DOHH2 (cell line): ENCODE measurements at regions not wholly inside any gene's neighbourhood (a gene's known extent, or its start where the extent isn't known, plus 50 kb on each side); places are given as distances from the start of the nearest gene placed in this dataset.

ENCODE experiments used
- H3F3A ChIP-seq: fragments of 200-600 bp; sonication (generic), shearing (Covaris generic); 2 replicates; pipeline ENCODE4 v1.6.0; 2016; ENCODE audit warnings: antibody characterized with exemption, mild to moderate bottlenecking; ENCODE audit not compliant: control insufficient read depth, insufficient read depth
- H3K27ac ChIP-seq: fragments of 200-600 bp; sonication (generic); 2 replicates; pipeline ENCODE4 v1.5.1; 2014; ENCODE audit warnings: low read depth, mild to moderate bottlenecking, low read length, moderate library complexity
- H3K27me3 ChIP-seq: fragments of 200-600 bp; sonication (generic); 2 replicates; pipeline ENCODE4 v1.6.1; 2014; ENCODE audit warnings: mild to moderate bottlenecking, low read length, mixed read lengths; ENCODE audit not compliant: control insufficient read depth
- H3K36me3 ChIP-seq: fragments of 200-600 bp; sonication (generic); 2 replicates; pipeline ENCODE4 v1.6.1; 2014; ENCODE audit warnings: mild to moderate bottlenecking, low read length, moderate library complexity, mixed read lengths; ENCODE audit not compliant: control insufficient read depth
- H3K4me1 ChIP-seq: fragments of 200-600 bp; sonication (generic); 2 replicates; pipeline ENCODE4 v1.6.1; 2014; ENCODE audit warnings: mild to moderate bottlenecking, low read length, mixed read lengths; ENCODE audit not compliant: control insufficient read depth
- H3K4me2 ChIP-seq: fragments of 200-600 bp; sonication (generic); 2 replicates; pipeline ENCODE4 v1.6.0; 2014; ENCODE audit warnings: mild to moderate bottlenecking, low read length, moderate library complexity
- H3K4me3 ChIP-seq: fragments of 200-600 bp; sonication (generic); 2 replicates; pipeline ENCODE4 v1.5.1; 2014; ENCODE audit warnings: mild to moderate bottlenecking, low read length, mixed read lengths
- H3K79me2 ChIP-seq: fragments of 200-600 bp; sonication (generic); 2 replicates; pipeline ENCODE4 v1.6.1; 2014; ENCODE audit warnings: mild to moderate bottlenecking, low read length, mixed read lengths; ENCODE audit not compliant: control insufficient read depth
- H3K9me2 ChIP-seq: fragments of 200-600 bp; sonication (generic); replicated peaks from 2 replicates; pipeline ENCODE4 v1.6.1; 2014; ENCODE audit warnings: mild to moderate bottlenecking, low read length, mixed read lengths; ENCODE audit not compliant: control insufficient read depth
- H3K9me3 ChIP-seq: fragments of 200-600 bp; sonication (generic); 2 replicates; pipeline ENCODE4 v1.6.1; 2014; ENCODE audit warnings: antibody characterized with exemption, low read length, mixed read lengths; ENCODE audit not compliant: control insufficient read depth, insufficient read depth
- H4K20me1 ChIP-seq: fragments of 200-600 bp; sonication (generic); 2 replicates; pipeline ENCODE4 v1.6.0; 2014; ENCODE audit warnings: low read depth, mild to moderate bottlenecking, antibody characterized with exemption, low read length, moderate library complexity; ENCODE audit not compliant: control insufficient read depth, insufficient read depth
- EZH2phosphoT487 ChIP-seq: fragments of 200-600 bp; sonication (generic); IDR thresholded peaks from 2 replicates; pipeline ENCODE4 v1.6.1; 2017; ENCODE audit warnings: borderline replicate concordance, mild to moderate bottlenecking, antibody characterized with exemption, low read length, moderate library complexity, mixed read lengths
- TF ChIP-seq, protein P1 (sequence below): fragments of 200-600 bp; sonication (generic); IDR thresholded peaks from one replicate; pipeline ENCODE4 v1.5.1; 2014; ENCODE audit warnings: antibody characterized with exemption, mild to moderate bottlenecking, low read depth, low read length; ENCODE audit not compliant: poor library complexity, severe bottlenecking

- Histone ChIP-seq H3K9me3 (no peaks in the 10 kb centered on the region), H3K4me2 (no peak overlapping the region), H3K27me3 (no peaks in the 10 kb centered on the region), H3K4me3 (no peak overlapping the region), H4K20me1 (no peaks in the 10 kb centered on the region), H3K4me1 (no peaks in the 10 kb centered on the region), H3F3A (no peaks in the 10 kb centered on the region), H3K79me2 (no peaks in the 10 kb centered on the region), H3K9me2 (no peaks in the 10 kb centered on the region), H3K27ac (no peak overlapping the region), H3K36me3 (no peaks in the 10 kb centered on the region)
- TF ChIP-seq EZH2phosphoT487: no peak
- TF ChIP-seq, protein P1, sequence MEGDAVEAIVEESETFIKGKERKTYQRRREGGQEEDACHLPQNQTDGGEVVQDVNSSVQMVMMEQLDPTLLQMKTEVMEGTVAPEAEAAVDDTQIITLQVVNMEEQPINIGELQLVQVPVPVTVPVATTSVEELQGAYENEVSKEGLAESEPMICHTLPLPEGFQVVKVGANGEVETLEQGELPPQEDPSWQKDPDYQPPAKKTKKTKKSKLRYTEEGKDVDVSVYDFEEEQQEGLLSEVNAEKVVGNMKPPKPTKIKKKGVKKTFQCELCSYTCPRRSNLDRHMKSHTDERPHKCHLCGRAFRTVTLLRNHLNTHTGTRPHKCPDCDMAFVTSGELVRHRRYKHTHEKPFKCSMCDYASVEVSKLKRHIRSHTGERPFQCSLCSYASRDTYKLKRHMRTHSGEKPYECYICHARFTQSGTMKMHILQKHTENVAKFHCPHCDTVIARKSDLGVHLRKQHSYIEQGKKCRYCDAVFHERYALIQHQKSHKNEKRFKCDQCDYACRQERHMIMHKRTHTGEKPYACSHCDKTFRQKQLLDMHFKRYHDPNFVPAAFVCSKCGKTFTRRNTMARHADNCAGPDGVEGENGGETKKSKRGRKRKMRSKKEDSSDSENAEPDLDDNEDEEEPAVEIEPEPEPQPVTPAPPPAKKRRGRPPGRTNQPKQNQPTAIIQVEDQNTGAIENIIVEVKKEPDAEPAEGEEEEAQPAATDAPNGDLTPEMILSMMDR: no peak
Observed at GRCh38 chr21:16407403-16408240, 677.8 kb downstream of the USP25 start.

DNA sequence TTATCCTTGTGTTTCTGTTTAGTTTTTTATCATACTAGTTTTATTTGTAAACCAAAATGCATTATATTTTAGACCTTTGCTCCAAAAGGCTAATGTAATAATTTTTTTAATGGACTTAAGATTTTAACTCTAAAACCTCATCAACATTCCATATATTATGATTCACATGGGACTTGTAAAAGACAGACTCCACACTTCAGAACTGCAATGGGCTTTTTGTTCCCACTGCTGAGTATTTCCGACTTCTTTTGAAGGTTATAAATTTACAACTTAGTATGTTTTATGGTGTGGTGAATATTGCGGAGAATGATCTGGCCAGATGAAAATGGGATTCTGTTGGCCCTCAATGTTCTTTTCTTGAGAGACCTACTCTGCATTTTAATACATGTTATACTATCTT, 678.5 kb downstream of the USP25 start:
- Histone ChIP-seq H4K20me1 (no peaks in the 10 kb centered on the region), H3K4me3 (no peak overlapping the region), H3K9me3 (no peaks in the 10 kb centered on the region), H3K4me2 (no peak overlapping the region), H3F3A (no peaks in the 10 kb centered on the region), H3K36me3 (no peaks in the 10 kb centered on the region), H3K27ac (no peak overlapping the region), H3K79me2 (no peaks in the 10 kb centered on the region), H3K4me1 (no peaks in the 10 kb centered on the region), H3K9me2 (no peaks in the 10 kb centered on the region), H3K27me3 (no peaks in the 10 kb centered on the region)
- no peak for TF ChIP-seq EZH2phosphoT487
- TF ChIP-seq, protein P1: no peak

GRCh38 chr21:16409352-16409751, 679.6 kb downstream of the USP25 start:
- no peaks in the 10 kb centered on the region for H3F3A ChIP-seq
- H3K9me3 ChIP-seq: no peaks in the 10 kb centered on the region
- H3K79me2 ChIP-seq: no peaks in the 10 kb centered on the region
- H3K4me2 ChIP-seq: no peak overlapping the region
- no peaks in the 10 kb centered on the region for H4K20me1 ChIP-seq
- no peaks in the 10 kb centered on the region for H3K27me3 ChIP-seq
- TF ChIP-seq, protein P1: no peak
- no peak for TF ChIP-seq EZH2phosphoT487
- no peaks in the 10 kb centered on the region for H3K36me3 ChIP-seq
- no peak overlapping the region for H3K4me3 ChIP-seq
- H3K27ac ChIP-seq: no peak overlapping the region
- no peaks in the 10 kb centered on the region for H3K4me1 ChIP-seq
- no peaks in the 10 kb centered on the region for H3K9me2 ChIP-seq
